ENCODE measurements at regions not wholly inside any gene's neighbourhood (a gene's known extent, or its start where the extent isn't known, plus 50 kb on each side); places are given as distances from the start of the nearest gene placed in this dataset.

DNA sequence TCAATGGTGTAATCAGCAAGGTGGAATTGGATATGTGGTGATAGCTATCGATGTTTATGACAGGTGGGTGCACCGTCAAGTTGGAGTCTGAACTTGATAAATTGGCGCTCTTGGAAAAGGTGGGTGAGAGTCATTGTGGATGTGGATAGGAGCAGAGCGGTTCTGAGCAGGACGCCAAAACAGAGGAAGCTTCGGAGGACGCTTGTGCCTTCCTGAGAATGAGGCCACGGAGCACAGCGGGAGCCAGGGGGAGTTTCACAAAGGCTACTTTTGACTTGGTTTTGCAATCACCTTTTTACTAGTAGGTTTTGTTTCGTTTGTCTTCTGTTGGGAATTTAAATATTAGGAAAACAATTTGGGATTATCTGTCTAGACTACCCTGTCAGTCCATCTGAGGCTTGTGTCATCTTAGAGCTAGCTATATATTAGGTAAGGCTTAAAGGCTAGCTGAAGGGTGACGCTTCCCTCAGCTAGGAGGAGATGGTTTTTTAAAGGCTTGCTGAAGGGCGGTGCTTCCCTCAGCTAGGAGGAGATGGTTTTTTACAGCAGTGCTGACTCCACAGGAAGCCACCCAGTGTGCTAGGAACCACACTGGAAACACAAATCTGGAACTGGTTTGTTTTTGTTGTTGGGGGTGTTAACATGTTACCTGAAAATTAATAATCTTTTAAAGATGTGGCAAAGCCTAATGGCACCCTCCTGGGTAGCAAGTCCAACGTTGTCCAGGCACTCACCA is 142.4 kb upstream of the IRX4 start:
- DNase-seq (ENCODE audit: insufficient read length, low spot score) (no peak), FAIRE-seq (no peak)
- TF ChIP-seq CTCF (IDR thresholded peaks at IDR 0.05; ENCODE audit: insufficient read depth, missing control alignments): no peak

DNA sequence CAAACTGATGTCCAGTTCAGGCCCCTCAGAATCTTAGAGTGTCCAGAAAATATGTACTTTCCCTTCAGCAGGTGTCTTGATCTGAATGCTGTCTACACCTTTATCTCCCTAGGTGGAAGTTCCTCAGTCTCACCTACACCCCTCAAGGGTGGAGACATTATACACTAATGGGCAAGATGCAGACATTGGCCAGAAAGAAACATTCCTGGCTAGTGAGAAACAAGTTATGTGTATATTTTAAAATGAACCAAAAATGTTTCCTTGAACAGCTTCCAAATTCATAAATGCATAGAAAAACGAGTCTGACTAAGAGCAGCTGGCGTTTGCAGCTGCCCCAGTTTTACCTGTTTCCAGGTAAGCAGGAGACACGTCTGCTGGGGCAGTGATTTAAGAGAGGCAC is 140.5 kb upstream of the IRX4 start:
- TF ChIP-seq CTCF (IDR thresholded peaks at IDR 0.05; ENCODE audit: insufficient read depth, missing control alignments): no peak
- FAIRE-seq (no peak), DNase-seq (ENCODE audit: insufficient read length, low spot score) (no peak)

DNA sequence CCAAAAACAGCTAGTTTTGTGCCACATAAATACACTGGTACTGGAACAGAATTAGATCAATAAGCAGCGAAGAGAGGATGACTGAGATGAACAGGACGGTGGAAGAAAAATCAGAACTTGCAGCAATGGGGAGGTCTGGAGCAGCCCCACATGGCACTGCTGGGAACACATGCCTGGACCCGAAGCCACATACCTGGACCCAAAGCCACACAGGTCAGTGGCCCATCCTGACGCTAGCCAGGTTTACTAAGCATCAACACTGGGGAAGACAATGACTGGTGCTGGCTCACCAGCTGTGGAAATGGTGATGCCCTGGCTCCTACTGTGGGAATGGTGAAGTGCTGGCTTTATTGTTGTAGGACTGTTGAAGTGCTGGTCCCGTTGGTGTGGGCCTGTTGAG is 139.7 kb upstream of the IRX4 start:
- FAIRE-seq: no peak
- TF ChIP-seq CTCF (IDR thresholded peaks at IDR 0.05; ENCODE audit: insufficient read depth, missing control alignments): no peak
- no peak for DNase-seq (ENCODE audit: insufficient read length, low spot score)

DNA sequence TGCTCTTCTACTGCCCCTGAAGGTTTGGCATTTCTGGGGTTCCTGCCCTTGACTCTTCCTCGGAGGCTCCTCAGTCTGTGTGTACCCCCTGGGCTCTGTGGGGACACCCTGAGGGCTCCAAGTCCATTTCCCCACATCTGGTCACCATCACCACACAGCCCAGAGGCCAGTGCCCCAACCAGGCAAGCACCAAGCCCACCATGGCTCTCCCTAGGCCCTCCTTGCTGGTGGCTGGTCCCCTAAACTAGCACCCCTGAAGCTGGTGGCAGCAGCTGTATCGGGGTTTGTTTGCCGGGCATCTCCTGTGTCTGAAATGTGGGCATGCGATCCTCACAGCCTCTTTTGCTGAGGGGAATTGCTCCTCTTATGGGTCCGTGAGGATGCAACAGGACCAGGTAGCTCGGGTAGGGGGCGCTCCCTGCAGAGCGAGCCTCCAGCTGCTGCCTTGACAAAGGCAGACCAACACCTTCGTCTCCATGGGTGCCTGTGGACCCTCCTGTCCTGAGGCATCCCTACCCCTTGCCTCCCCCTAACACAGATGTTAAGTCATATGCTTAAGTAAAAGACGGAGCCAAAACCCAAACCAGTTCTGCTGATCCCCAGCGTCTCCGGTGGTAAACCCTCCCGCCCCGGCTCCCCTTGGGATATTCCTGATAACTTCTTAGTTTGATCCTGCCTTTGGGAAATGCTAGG is 138.9 kb upstream of the IRX4 start:
- DNase-seq (ENCODE audit: insufficient read length, low spot score) (no peak), FAIRE-seq (no peak)
- no peak for TF ChIP-seq CTCF (IDR thresholded peaks at IDR 0.05; ENCODE audit: insufficient read depth, missing control alignments)

- DNase-seq (ENCODE audit: insufficient read length, low spot score) (no peak), FAIRE-seq (no peak)
- TF ChIP-seq CTCF (IDR thresholded peaks at IDR 0.05; ENCODE audit: insufficient read depth, missing control alignments): no peak
Observed at GRCh38 chr5:2020730-2021129, 138.0 kb upstream of the IRX4 start.

- TF ChIP-seq CTCF (IDR thresholded peaks at IDR 0.05; ENCODE audit: insufficient read depth, missing control alignments): no peak
- no peak for DNase-seq (ENCODE audit: insufficient read length, low spot score)
- no peak for FAIRE-seq
Observed at GRCh38 chr5:2019716-2020115, 137.0 kb upstream of the IRX4 start.

DNA sequence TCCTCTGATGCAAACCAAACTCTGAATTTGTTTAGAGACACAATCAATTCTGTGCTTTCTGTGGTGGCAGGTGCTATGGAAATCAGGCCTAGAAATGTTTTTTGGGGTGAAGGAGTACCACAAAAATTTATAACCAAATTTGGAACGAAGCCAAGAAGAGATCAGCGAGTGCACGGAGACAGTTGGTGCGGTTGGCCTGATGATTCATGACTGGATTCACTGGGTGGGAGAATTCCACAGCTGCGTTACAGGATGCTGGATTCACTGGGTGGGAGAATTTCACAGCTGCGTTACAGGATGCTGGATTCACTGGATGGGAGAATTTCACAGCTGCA is 135.6 kb upstream of the IRX4 start:
- DNase-seq (ENCODE audit: insufficient read length, low spot score): no peak
- FAIRE-seq: no peak

More for the DNA sequence above, 135.6 kb upstream of the IRX4 start:
- no peak for TF ChIP-seq CTCF (IDR thresholded peaks at IDR 0.05; ENCODE audit: insufficient read depth, missing control alignments)

All from D721Med (cell line).